D341Med (cell line): ENCODE measurements at regions not wholly inside any gene's neighbourhood (a gene's known extent, or its start where the extent isn't known, plus 50 kb on each side); places are given as distances from the start of the nearest gene placed in this dataset.

ENCODE experiments used
- DNase-seq: peaks from one replicate; pipeline ENCODE4 v3.0.0; 2012; ENCODE audit warnings: low spot score

DNA sequence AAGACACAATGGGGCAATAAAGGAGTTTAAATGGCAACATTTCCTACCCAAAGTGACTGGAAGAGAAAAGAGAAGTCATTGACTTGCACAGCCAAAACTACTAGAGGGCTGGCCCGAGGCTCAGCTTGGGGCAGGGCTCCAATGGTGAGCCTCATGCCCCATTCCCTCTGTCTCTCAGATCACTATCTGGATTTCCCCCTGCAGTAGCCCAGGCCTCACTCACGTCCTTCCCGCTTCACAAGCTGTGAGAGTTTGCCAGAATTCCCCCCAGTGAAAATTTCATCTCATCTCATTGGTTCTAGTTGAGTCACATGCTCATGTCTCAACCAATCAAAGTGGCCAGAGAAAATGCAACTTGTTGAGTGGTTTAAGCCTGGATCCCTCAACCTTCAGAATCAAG lies 181.3 kb downstream of the WDR11 start:
- no peak for DNase-seq

DNA sequence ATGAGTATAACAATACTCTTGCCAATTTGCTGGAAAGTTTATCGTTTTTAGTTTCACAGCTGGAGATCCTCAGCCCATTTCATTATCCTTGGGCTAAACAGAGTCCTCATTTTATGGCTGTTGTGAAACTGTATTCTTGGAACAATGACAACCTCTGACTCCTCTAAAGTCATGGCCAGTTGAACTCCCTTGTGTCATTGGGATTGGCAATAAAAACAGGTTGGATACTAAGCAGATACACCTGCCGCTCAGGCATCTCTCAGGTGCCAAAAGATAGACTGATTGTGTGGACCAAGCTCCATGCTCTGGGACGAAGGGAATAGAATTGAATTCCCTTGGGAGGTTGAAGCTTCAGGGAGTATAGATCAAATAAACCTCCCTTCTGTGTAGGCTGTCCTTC lies 182.2 kb downstream of the WDR11 start:
- DNase-seq, result no peak

DNA sequence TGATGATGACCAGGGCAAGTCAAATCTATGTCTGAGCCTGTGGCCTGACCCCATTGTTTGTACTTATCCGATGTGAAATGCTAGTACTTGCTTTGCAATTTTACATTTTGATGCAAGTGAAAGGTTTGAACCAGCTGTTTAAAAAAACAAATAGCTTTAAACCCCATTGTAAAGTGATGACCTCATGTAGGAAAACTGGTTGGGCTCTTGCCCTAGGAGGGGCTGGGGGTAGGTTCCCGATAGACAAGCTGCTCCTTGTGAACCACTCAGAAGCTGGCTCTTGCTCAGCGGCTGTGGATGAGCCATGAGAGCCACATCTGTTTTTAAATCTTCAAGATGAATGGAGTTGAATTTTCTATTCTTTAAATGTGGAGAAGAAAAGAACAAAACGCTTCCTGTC lies 185.3 kb downstream of the WDR11 start:
- no peak for DNase-seq

DNA sequence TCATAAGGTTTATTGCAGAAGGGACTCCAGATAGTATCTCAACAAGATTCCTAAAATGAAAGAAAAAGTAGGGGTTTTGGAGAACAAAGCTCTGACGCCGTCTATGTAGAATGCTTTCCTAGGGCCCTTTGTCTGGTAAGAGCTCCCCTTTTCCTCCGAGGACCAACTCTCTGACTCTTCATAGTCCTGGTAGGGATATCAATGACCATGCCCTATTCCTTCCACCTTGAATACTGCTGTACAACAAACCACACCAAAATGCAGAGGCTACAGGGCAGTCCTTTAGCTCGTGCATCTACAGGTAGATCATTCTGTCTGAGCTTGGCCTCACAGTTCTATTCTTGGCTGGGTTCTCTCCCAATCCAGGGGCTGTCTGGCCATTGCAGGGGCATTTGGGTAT lies 190.3 kb downstream of the WDR11 start:
- no peak for DNase-seq

DNA sequence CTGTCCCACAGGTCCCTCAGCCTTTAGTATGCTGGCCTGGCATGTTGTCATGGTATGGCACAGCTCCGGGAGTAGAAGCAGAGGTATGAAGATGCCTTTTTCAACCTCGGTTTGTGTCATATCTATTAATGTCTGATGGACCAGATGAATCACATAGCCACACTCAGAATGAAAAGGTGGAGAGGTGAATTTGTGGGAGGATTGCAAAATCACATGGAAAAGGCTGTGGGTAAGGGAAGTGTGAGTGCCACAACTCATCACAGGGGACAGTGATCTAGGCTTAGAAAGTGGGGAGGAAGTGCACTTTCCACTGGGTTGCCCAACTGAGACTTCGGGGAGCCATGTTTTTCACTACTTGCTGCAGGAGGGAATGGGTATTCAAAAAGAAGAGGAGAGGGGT lies 190.7 kb downstream of the WDR11 start:
- DNase-seq, result no peak

DNA sequence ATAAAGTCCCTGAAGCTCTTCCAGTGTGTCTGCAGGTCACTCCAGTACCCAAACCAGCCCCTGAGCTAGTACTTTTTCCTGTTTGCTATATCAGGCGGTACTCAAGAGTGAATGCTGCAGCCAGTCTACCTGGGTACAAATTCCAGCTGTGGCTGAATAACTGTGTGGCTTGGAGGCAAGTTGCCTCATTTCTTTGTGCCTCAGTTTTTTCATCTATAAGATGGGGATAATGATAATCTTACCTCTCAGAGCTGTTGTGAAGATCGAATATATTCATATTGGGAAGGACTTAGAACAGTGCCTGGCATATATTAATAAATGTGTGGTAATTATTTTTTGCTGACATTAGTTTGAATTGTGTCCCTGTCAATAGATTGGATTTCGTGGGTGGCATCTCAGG lies 191.2 kb downstream of the WDR11 start:
- DNase-seq, result no peak

DNA sequence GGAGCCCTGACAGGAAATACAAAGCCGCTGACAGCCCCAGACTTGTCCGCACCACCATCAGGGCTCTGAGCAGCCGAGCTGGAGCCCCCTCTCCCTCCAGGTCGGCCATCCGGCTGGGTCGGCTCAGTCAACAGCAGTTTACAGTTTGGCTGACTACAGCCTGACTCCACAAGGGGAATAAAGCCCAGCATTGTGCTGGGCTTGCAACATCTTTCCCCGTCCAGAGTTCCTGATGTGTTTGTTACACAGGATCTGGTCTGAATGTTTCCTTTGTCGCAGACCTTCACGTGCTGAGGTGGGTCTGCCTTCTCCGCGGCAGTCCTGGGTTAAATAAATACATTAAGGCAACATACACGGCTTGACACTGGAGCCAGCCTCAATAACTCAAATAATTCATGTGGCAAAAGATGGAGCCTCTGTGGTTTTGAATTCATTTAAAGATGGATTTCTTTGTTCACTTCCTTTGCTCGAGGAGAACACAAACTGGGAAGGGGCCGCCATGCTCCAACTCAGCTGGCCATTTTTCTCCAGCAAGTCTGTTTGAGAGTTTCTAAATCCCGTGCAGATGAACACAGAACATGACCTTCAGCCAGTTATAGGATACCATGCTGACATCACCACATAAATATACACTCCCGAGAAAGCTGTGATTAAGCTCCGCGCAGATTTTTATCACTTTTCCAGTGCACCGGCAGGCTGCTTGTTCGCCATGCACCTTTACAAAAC lies 192.1 kb downstream of the WDR11 start:
- DNase-seq, result no peak

DNA sequence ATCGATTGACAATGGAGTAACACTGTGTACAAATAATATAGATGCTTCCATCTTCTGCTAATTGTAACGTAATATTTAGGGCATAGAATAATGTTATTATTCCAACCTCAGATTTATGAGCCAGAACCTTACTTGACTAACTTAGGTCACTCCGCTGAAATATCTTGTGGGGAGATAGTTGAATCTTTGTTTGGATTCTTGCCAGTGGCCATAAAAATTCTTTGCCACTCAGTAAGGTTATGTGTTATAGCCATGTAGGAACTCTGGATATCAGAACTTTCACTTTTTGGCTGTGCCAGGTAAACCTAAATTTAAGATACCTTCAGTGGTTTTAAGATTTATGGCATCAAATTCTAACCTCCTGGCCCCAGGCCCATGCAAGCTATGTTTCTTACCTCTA lies 197.6 kb downstream of the WDR11 start:
- no peak for DNase-seq

DNA sequence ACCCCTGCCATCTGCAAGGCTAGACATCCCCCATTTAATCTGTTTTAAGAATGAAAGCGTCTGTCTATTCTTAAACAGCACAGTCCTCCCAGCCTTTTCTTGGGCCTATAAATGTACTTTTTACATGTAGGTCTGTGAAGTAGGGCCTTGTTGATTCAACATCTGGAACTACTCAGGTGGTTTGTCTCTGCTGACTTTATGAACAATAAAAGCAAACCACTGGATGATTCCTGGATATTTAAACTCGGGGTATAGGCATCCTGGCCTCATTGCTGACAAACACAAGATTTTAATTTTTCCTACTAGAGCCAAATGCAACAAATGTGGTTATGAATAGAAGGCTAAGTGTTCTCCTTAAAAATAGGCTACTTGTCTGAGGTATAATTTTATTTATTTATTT lies 198.3 kb downstream of the WDR11 start:
- no peak for DNase-seq

DNA sequence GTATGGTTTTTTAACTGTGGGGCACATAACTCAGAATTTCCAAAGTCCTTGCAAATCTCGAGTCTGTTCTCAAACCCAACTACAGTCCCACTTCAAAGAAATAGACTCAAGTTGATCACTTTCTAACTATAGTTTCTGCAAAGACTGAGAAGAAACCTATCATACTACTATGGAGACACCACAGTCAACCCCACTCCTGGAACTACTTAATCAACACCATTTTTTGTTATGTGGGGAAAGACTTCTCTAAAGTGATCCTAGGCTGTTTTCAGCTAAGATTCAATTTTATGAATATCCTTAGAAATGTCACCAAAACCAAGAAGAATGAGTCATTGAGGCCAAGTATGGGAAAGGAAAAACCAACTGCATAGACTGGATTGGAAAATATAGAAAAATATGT lies 198.8 kb downstream of the WDR11 start:
- no peak for DNase-seq

DNA sequence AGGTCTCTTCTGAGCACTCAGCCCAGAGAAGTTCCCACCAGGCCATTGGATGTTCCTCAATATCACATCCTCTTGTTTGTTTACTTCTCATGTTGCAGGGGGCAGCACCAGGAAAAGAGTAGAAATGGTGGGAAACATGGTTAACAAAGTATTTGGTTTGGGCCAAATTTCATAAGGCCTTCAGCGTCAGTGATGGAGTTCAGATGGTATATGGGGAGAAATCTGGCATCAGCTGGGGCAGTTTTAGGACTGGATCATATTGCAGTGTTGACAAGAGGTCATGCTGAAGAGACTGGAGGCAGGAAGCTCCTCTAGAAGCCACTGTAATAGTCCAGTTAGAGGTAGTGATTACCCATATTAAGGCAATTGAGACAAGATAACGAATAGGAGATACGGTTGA lies 200.0 kb downstream of the WDR11 start:
- no peak for DNase-seq

DNA sequence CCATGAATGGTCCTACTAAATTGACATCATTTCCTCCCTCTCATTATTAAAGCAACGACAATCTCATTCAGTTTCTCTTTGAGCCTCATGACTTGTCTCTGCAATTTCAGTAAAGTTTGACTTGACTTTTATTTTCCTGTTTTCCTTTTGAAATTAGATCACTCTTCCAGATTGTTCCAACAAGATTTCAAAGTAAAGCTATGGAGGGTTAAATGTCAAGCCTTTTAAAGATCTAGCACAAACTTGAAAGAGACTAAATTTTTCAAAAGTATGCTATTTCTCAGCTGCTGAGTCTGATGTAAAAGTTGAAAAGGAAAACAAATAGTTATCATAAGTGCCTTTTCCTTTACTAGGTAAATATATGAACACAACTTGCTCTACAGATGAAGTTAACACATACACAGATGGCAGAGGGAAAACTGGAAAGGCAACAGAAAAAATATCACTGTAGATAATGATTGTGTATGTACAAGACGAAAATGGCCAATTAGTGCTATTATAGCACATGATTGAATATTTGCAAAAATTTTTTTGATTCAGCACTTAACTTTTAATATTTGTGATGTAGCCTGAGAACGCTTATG lies 200.6 kb downstream of the WDR11 start:
- no peak for DNase-seq

DNA sequence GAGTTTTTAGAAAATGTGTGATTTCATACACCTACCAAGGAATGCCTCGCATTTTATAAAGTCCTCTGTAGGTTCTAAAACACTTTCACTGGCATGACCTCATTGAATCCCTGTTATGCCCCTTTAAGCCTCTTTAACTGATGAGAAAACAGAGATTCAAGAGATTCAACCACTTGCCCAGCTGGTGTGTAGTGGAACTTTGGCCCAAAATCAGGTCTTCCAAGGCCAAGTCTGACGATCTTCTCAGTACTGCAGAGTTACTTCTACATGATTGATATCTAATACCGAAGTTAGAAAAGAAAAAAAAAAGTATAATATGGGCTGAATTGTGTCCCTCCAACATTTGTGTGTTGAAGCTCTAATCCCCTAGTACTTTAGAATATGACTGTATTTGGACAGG lies 202.0 kb downstream of the WDR11 start:
- no peak for DNase-seq

DNA sequence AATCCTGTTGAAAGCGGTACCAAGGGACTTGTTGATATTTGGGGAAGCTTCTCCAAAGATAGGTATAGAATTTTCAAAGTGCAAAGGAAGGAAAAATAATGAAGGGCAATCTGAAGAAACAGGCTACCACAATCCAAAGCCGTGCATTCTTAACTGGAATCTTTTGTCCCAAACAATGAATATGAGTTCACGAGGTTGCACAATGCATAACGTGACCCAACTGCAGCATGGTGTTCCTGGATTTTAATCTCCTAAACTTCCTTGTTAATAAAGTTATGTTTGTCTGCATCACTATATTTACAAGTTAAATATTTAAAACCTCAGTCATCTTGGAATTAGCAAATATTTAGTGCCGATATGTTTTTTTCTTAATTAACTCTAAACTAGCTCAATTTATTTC lies 203.7 kb downstream of the WDR11 start:
- no peak for DNase-seq

DNA sequence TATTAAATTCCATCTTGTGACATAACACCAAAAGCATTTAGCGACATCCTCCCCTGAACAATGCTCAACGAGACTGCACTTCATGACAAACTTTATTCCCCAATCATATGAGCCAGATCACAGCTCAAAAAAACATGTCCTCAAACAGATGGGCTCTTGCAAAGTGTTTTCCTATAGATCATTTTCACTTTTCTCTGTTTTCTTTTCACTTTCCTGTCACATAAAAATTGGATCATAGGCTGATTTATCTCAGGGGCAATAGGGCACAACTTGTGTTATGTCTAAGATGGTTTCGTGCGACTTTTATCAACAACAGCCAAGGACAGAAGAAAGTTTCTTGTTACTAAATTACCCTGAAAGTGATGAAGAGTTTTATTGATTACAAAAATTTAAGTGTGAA lies 206.1 kb downstream of the WDR11 start:
- no peak for DNase-seq

DNA sequence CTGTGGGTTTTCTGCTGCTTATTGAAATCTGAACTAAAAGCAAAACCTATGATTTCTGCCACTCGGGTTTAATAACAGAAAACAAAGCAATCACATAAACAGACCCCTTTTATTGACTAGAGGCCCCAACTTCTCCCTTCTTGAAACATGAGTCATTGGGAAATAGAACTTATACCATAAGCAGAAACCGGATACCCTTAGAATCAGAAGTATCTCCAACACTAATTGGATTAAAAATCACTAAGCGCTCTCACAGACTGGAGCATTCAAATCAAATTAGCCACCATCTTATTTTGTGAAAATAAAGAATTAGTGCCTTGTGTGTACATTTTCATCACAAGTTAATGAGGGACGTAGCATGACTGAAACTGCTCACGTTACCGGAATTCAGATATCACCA lies 206.9 kb downstream of the WDR11 start:
- no peak for DNase-seq

DNA sequence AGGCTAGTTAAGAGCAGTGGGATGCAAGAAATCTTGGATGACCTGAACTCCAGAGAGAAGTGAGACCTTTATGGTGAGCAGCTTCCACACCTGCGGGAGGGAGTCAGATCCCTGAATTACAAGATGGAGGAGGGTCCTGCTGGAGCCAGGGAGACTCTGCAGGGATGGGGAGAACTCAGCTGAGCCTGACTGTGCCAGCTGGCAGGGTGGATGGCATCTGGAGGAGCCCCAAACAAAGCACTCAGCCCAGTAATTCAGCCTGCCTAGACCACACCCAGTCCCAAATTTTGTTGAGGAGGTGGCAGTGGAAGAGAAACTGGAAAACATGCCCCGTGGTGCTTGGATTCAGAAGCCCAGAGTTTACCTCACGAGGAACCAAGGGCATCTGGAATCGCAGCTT lies 208.2 kb downstream of the WDR11 start:
- DNase-seq, result no peak

DNA sequence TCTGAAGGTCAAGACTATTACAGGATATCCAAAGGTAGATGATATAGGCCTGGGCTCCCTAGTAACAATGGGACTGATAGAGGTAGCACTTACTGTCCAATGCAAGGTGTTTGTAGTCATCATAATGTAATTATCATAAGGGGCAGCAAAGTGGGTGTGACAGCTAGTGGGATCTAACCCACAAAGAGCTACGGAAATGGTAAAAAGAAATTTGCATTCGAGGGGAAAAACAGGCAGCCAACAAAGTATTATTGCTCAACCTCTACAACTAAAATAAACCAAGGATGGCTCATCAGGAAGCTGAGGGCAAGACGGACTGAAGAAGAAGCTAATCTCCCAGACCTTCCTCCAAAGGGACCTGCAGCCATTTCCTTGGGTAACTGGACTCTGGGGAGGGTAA lies 211.0 kb downstream of the WDR11 start:
- no peak for DNase-seq

DNA sequence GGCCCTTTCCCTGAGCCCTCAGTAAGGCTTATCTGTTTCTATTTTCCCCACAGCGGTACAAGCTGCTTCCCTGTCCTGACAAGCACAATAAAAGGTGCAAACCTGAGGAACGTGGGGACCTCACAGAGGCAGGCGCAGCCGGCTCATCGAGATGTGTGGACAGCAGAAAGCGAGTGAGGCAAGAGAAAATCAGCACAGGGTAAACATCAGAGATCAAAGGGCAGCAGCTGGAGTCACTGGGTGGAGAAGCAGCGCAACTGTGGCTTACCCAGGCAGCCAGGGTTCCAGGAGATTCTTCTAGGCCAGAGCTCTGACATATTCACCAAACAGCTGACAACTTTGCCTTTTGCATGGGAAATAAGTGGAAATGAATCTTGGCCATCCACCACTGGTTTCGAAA lies 212.6 kb downstream of the WDR11 start:
- DNase-seq, result no peak

DNA sequence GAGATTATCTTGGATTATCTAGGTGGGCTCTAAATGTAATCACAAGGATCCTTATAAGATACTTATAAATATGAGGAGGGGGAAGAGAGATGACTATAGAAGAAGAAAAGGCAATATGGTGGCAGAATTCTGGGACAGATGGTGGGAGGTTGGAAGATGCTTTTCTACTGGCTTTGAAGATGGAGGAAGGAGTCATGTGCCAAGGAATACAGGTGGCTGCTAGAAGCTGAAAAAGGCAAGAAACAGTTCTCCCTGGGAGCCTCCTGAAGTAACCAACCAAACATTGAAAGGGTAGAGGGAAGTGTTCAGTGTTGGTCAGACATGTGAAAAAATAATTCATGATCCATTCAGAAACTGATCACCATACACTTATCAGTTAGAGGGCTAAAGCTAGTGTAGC lies 213.3 kb downstream of the WDR11 start:
- DNase-seq, result no peak

DNA sequence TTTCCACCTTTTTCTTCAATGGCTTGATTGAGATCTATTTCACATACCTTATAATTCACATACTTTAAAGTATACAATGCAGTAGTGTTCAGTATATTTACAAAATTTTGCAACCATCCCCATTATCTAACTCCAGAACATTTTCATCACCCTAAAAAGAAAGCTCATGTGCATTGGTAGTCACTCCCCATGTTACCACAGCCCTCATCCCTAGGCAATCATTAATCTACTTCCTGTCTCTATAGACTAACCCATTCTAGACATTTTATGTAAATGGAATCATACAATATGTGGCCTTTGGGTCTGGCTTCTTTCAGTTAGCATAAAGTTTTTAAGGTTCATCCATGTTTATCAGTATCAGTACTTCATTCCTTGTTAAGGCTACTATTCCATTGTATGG lies 214.2 kb downstream of the WDR11 start:
- DNase-seq, result no peak

DNA sequence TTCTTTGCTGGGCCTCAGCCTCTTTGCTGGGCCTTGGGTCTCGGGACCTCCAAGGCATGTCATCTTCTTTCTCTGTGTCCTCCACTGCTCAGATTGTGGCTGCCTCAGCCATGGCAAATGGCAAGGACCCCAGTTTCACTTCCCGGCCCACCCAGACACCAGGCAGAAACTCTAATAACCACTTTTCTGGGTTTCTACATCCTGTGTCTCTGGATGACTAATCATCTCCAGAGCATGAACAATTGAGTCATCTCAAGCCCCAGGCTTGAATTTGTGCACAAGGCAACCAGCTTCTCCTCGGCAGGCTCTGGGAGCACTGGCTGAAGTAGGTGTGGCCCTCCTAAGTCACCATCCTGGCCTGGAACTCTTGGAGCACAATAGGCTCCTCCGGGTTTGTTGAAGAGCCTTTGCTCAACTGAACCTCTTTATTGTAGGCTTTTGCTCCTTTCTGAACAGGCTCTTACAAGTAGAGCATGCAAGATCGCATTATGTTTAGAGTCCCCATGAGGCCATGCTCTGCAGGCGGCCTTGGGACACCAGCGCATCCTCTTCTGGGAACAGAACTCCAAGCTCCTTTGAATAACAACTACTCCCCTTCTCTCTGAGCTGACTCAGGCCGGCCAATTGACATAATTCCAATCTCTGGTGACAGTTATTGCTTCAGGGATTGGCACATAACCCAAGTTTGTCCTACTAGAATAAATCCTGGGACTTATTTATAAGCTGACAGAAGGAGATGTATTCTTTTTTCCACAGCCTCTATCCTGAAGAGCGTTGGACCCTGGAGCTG lies 218.1 kb downstream of the WDR11 start:
- no peak for DNase-seq

DNA sequence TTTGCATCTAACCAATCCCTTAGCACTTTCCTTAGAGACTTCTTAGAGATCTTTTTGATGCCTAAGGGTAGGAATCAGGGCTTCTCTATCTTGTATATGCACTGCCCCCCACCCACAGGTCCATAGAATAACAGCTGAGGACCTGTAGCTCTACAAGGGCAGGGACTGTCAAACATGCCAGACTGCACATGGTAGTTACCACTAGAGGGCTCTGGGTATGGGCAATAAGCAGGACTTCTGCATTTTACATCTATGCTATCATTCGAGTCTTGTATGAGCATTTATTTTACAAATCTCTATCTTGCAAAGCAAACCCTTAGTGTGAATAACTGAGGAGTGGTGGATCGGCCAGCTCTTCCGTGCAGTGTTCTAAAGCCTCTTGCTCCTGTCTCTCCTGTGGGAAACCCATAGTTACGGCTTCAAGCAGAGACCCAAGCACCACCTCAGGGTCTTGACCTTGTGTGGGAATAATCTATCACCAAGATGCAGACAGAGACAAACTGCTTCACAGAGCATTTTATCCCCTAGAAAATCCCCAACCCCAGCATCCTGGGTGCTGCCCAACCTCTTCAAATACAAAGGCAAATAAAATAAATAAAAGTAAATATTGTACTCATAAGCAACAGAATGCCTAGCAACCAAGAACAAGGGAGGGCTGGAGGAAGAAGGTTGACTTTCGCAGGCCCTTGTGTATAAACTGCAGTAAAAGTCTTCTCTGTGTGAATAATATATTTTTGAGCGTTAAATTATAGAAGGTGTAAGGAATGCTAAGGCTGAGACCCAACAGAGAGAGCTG lies 219.3 kb downstream of the WDR11 start:
- peak; percentile 36 for DNase-seq
